Daoy (cell line): ENCODE measurements at regions not wholly inside any gene's neighbourhood (a gene's known extent, or its start where the extent isn't known, plus 50 kb on each side); places are given as distances from the start of the nearest gene placed in this dataset.
A peak's percentile ranks its signal among the peaks of the same experiment; 100 is the strongest.

Experiments
- DNase-seq: peaks from one replicate; pipeline ENCODE4 v3.0.0-alpha.2; 2015; ENCODE audit warnings: low read depth

GRCh38 chr2:236922061-236922460 is 163.6 kb upstream of the COPS8 start:
- no peak for DNase-seq

- no peak for DNase-seq
Measured at GRCh38 chr2:236928380-236929037, 157.2 kb upstream of the COPS8 start.

- no peak for DNase-seq
Measured at GRCh38 chr2:236932831-236933361, 152.8 kb upstream of the COPS8 start.

GRCh38 chr2:236934166-236934565 is 151.5 kb upstream of the COPS8 start:
- DNase-seq: no peak

GRCh38 chr2:236934656-236935055 is 151.0 kb upstream of the COPS8 start:
- no peak for DNase-seq

- no peak for DNase-seq
Measured at GRCh38 chr2:236935083-236935482, 150.6 kb upstream of the COPS8 start.

- DNase-seq: no peak
Measured at GRCh38 chr2:236935631-236936445, 149.9 kb upstream of the COPS8 start.

- DNase-seq: no peak
Measured at GRCh38 chr2:236936446-236936940, 149.2 kb upstream of the COPS8 start.

GRCh38 chr2:236938126-236938525 is 147.6 kb upstream of the COPS8 start:
- DNase-seq: no peak

- DNase-seq: no peak
Measured at GRCh38 chr2:236939271-236939670, 146.4 kb upstream of the COPS8 start.

- peak; percentile 5 for DNase-seq
Measured at GRCh38 chr2:236939721-236940231, 145.9 kb upstream of the COPS8 start.

GRCh38 chr2:236940497-236940896 is 145.2 kb upstream of the COPS8 start:
- DNase-seq: no peak

- DNase-seq: no peak
Measured at GRCh38 chr2:236940916-236941520, 144.7 kb upstream of the COPS8 start.

- DNase-seq: no peak
Measured at GRCh38 chr2:236941551-236941950, 144.1 kb upstream of the COPS8 start.

GRCh38 chr2:236942554-236942953 is 143.1 kb upstream of the COPS8 start:
- DNase-seq: no peak

- DNase-seq: no peak
Measured at GRCh38 chr2:236943068-236943467, 142.6 kb upstream of the COPS8 start.

- DNase-seq: no peak
Measured at GRCh38 chr2:236943841-236944513, 141.7 kb upstream of the COPS8 start.

GRCh38 chr2:236944561-236944960 is 141.1 kb upstream of the COPS8 start:
- no peak for DNase-seq

GRCh38 chr2:236945431-236946016 is 140.2 kb upstream of the COPS8 start:
- no peak for DNase-seq

GRCh38 chr2:236946871-236947270 is 138.8 kb upstream of the COPS8 start:
- no peak for DNase-seq

GRCh38 chr2:236947294-236947693 is 138.4 kb upstream of the COPS8 start:
- no peak for DNase-seq
